H9 (cell line): ENCODE measurements at regions not wholly inside any gene's neighbourhood (a gene's known extent, or its start where the extent isn't known, plus 50 kb on each side); places are given as distances from the start of the nearest gene placed in this dataset.

ENCODE experiments used
- DNase-seq: peaks from one replicate; pipeline ENCODE4 v3.0.0-alpha.2; 2017
- H2AFZ ChIP-seq: one replicate; pipeline ENCODE4 v1.6.1; 2013; ENCODE audit warnings: mild to moderate bottlenecking, low read length, control low read depth, moderate library complexity
- H2AK5ac ChIP-seq: 2 replicates; pipeline ENCODE4 v1.6.1; 2013; ENCODE audit warnings: low read length, control low read depth, mixed read lengths; ENCODE audit not compliant: insufficient read length
- H2BK120ac ChIP-seq: one replicate; pipeline ENCODE4 v1.6.1; 2013; ENCODE audit warnings: low read depth, mild to moderate bottlenecking, low read length, control low read depth, inconsistent platforms; ENCODE audit not compliant: poor library complexity, severe bottlenecking
- H2BK12ac ChIP-seq: 2 replicates; pipeline ENCODE4 v1.6.1; 2013; ENCODE audit warnings: low read length, control low read depth, mixed read lengths, low read depth; ENCODE audit not compliant: insufficient read length
- H2BK15ac ChIP-seq: 2 replicates; pipeline ENCODE4 v1.6.1; 2013; ENCODE audit warnings: low read depth, low read length, control low read depth
- H2BK20ac ChIP-seq: one replicate; pipeline ENCODE4 v1.6.1; 2013; ENCODE audit warnings: low read depth, mild to moderate bottlenecking, low read length, control low read depth, inconsistent platforms; ENCODE audit not compliant: poor library complexity, severe bottlenecking
- H2BK5ac ChIP-seq: 2 replicates; pipeline ENCODE4 v1.6.1; 2013; ENCODE audit warnings: low read length, control low read depth, mixed read lengths; ENCODE audit not compliant: insufficient read length
- H3K14ac ChIP-seq: 2 replicates; pipeline ENCODE4 v1.6.1; 2013; ENCODE audit warnings: low read length, control low read depth; ENCODE audit not compliant: insufficient read depth
- H3K18ac ChIP-seq: 2 replicates; pipeline ENCODE4 v1.6.1; 2013; ENCODE audit warnings: low read depth, mild to moderate bottlenecking, mixed read lengths, low read length, control low read depth; ENCODE audit not compliant: insufficient read length
- H3K23ac ChIP-seq: 2 replicates; pipeline ENCODE4 v1.6.1; 2013; ENCODE audit warnings: low read length, control low read depth, mixed read lengths, low read depth; ENCODE audit not compliant: insufficient read length
- H3K23me2 ChIP-seq: 2 replicates; pipeline ENCODE4 v1.6.1; 2013; ENCODE audit warnings: low read depth, mild to moderate bottlenecking, mixed read lengths, low read length, control low read depth; ENCODE audit not compliant: insufficient read length, poor library complexity, severe bottlenecking
- H3K27ac ChIP-seq: 2 replicates; pipeline ENCODE4 v1.5.1; 2013; ENCODE audit warnings: low read length, control low read depth, mixed read lengths, low read depth; ENCODE audit not compliant: insufficient read length
- H3K27me3 ChIP-seq: 2 replicates; pipeline ENCODE4 v1.6.1; 2013; ENCODE audit warnings: low read length, control low read depth, inconsistent platforms; ENCODE audit not compliant: insufficient read depth
- H3K4ac ChIP-seq: 2 replicates; pipeline ENCODE4 v1.6.1; 2013; ENCODE audit warnings: low read depth, mild to moderate bottlenecking, control low read depth, inconsistent platforms, low read length, moderate library complexity
- H3K4me1 ChIP-seq: 2 replicates; pipeline ENCODE4 v1.6.1; 2013; ENCODE audit warnings: low read length, control low read depth, inconsistent platforms; ENCODE audit not compliant: insufficient read depth
- H3K4me2 ChIP-seq: 2 replicates; pipeline ENCODE4 v1.6.1; 2013; ENCODE audit warnings: low read length, control low read depth, mixed read lengths; ENCODE audit not compliant: insufficient read length, insufficient read depth
- H3K56ac ChIP-seq: 2 replicates; pipeline ENCODE4 v1.6.1; 2013; ENCODE audit warnings: low read depth, mild to moderate bottlenecking, mixed read lengths, low read length, control low read depth; ENCODE audit not compliant: insufficient read length
- H3K79me1 ChIP-seq: 2 replicates; pipeline ENCODE4 v1.6.1; 2013; ENCODE audit warnings: low read depth, mild to moderate bottlenecking, moderate library complexity, low read length, control low read depth, inconsistent platforms; ENCODE audit not compliant: insufficient read depth, poor library complexity, severe bottlenecking
- H3K79me2 ChIP-seq: 2 replicates; pipeline ENCODE4 v1.6.1; 2013; ENCODE audit warnings: low read length, control low read depth, inconsistent platforms; ENCODE audit not compliant: insufficient read depth
- H3K9ac ChIP-seq: 2 replicates; pipeline ENCODE4 v1.6.1; 2013; ENCODE audit warnings: low read length, control low read depth, mixed read lengths; ENCODE audit not compliant: insufficient read length; ENCODE audit errors: extremely low read depth
- H3K9me3 ChIP-seq: one replicate; pipeline ENCODE4 v1.6.1; 2013; ENCODE audit warnings: low read depth, low read length, inconsistent platforms; ENCODE audit not compliant: control insufficient read depth
- H3T11ph ChIP-seq: one replicate; pipeline ENCODE4 v1.6.1; 2013; ENCODE audit warnings: mild to moderate bottlenecking, low read length, control low read depth, inconsistent platforms
- H4K20me1 ChIP-seq: one replicate; pipeline ENCODE4 v1.6.1; 2013; ENCODE audit not compliant: control insufficient read depth, insufficient read length, insufficient read depth
- H4K5ac ChIP-seq: 2 replicates; pipeline ENCODE4 v1.6.1; 2013; ENCODE audit warnings: low read depth, mild to moderate bottlenecking, mixed read lengths, low read length, control low read depth; ENCODE audit not compliant: insufficient read length
- H4K8ac ChIP-seq: replicated peaks from 2 replicates; pipeline ENCODE4 v1.6.1; 2013; ENCODE audit warnings: low read length, control low read depth, mixed read lengths, low read depth; ENCODE audit not compliant: insufficient read length
- H4K91ac ChIP-seq: 2 replicates; pipeline ENCODE4 v1.6.1; 2013; ENCODE audit warnings: low read depth, mild to moderate bottlenecking, moderate library complexity, mixed read lengths, low read length, control low read depth; ENCODE audit not compliant: insufficient read length
- H3K27ac Mint-ChIP-seq, 3 experiments: 2 replicates in 2 of 3; 3 replicates in 1 of 3; pipeline ENCODE4 v1.8.0; 2020 to 2021; ENCODE audit warnings: mixed read lengths in 3 of 3, mild to moderate bottlenecking in 1 of 3, moderate library complexity in 1 of 3
- H3K27me3 Mint-ChIP-seq: 2 replicates; pipeline ENCODE4 v1.8.0; 2021; ENCODE audit warnings: low read depth, mild to moderate bottlenecking, moderate library complexity, mixed read lengths
- H3K36me3 Mint-ChIP-seq, 3 experiments: 2 replicates in 2 of 3; 3 replicates in 1 of 3; pipeline ENCODE4 v1.8.0; 2020 to 2021; ENCODE audit warnings: low read depth in 3 of 3, mixed read lengths in 3 of 3; ENCODE audit not compliant: insufficient read depth in 1 of 3
- H3K4me1 Mint-ChIP-seq, 2 experiments: 2 replicates each; pipeline ENCODE4 v1.8.0; 2020; ENCODE audit warnings: mixed read lengths in 2 of 2
- H3K4me3 Mint-ChIP-seq, 2 experiments: 2 replicates in 1 of 2; 3 replicates in 1 of 2; pipeline ENCODE4 v1.8.0; 2020 to 2021; ENCODE audit warnings: mild to moderate bottlenecking in 2 of 2, mixed read lengths in 2 of 2, moderate library complexity in 1 of 2
- H3K9me3 Mint-ChIP-seq, 2 experiments: 2 replicates in 1 of 2; 3 replicates in 1 of 2; pipeline ENCODE4 v1.8.0; 2020; ENCODE audit warnings: mild to moderate bottlenecking in 2 of 2, mixed read lengths in 2 of 2, moderate library complexity in 1 of 2
- WGBS: extraction: QIAGEN DNeasy Blood & Tissue Kit; methylation state at CpG from one replicate; pipeline ENCODE4 v1.1.7; 2013; ENCODE audit warnings: missing lambda C conversion rate, low lambda C conversion rate, mixed read lengths; ENCODE audit not compliant: insufficient read length; ENCODE audit errors: extremely low coverage; 5-methylcytosine and 5-hydroxymethylcytosine counted together
- TF ChIP-seq, protein P1 (sequence below): fragments of 200-600 bp; sonication (generic); conservative IDR thresholded peaks from 3 replicates; pipeline ENCODE4 v1.8.0; 2021; ENCODE audit warnings: antibody characterized with exemption, mild to moderate bottlenecking

DNA sequence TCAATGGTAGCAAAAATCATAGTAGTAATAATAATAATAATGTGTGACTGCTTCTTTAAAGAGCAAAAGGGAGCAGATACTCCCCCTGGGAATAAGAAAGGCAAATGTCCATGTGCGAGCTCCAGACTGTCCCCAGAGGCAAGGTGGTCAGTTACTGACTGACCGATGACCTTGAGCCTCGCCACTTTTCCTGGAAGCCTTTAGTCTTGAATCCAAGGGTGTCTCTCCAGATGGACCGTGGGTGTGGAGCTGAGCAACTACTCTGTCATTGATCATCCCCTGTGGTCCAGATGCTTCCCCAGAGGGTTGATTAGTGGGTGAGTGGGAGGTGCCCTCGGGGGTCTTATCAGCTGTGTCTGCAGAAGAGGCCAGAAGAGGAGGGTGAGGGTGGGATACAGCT, 418.5 kb upstream of the TBX3 start:
- no peak overlapping the region for H4K91ac ChIP-seq
- no peak overlapping the region for H3K14ac ChIP-seq
- H3K79me1 ChIP-seq: no peaks in the 10 kb centered on the region
- H3K79me2 ChIP-seq: no peaks in the 10 kb centered on the region
- H3K9me3 ChIP-seq: no peaks in the 10 kb centered on the region
- no peak overlapping the region for H2BK120ac ChIP-seq
- no peak overlapping the region for H2BK15ac ChIP-seq
- H4K20me1 ChIP-seq: no peaks in the 10 kb centered on the region
- Mint-ChIP-seq H3K4me1 (peaks cover 0 to 5% of the 10 kb centered on the region in 2 experiments; a peak in 1 of 4 replicates), H3K9me3 (peaks cover 0 to 3% of the 10 kb centered on the region in 2 experiments; a peak in 2 of 5 replicates), H3K4me3 (no peak overlapping the region), H3K27me3 (peaks cover 21% of the 10 kb centered on the region), H3K27ac (no peak overlapping the region), H3K36me3 (no peaks in the 10 kb centered on the region; a peak in 1 of 7 replicates)
- no peak overlapping the region for H3K4ac ChIP-seq
- no peaks in the 10 kb centered on the region for H3K23me2 ChIP-seq
- H3K18ac ChIP-seq: no peak overlapping the region
- no peak overlapping the region for H4K8ac ChIP-seq
- no peak overlapping the region for H2BK20ac ChIP-seq
- no peak overlapping the region for H4K5ac ChIP-seq
- H3K56ac ChIP-seq: no peak overlapping the region
- no peak for DNase-seq
- H2AFZ ChIP-seq: no peak overlapping the region
- H2AK5ac ChIP-seq: no peak overlapping the region
- no peaks in the 10 kb centered on the region for H3K27me3 ChIP-seq
- no peak overlapping the region for H2BK5ac ChIP-seq
- no peaks in the 10 kb centered on the region for H3K4me1 ChIP-seq
- H3K4me2 ChIP-seq: no peak overlapping the region
- H3K9ac ChIP-seq: no peak overlapping the region
- no peak overlapping the region for H3K23ac ChIP-seq
- H3K27ac ChIP-seq: no peak overlapping the region
- H3T11ph ChIP-seq: no peak overlapping the region
- TF ChIP-seq, protein P1, sequence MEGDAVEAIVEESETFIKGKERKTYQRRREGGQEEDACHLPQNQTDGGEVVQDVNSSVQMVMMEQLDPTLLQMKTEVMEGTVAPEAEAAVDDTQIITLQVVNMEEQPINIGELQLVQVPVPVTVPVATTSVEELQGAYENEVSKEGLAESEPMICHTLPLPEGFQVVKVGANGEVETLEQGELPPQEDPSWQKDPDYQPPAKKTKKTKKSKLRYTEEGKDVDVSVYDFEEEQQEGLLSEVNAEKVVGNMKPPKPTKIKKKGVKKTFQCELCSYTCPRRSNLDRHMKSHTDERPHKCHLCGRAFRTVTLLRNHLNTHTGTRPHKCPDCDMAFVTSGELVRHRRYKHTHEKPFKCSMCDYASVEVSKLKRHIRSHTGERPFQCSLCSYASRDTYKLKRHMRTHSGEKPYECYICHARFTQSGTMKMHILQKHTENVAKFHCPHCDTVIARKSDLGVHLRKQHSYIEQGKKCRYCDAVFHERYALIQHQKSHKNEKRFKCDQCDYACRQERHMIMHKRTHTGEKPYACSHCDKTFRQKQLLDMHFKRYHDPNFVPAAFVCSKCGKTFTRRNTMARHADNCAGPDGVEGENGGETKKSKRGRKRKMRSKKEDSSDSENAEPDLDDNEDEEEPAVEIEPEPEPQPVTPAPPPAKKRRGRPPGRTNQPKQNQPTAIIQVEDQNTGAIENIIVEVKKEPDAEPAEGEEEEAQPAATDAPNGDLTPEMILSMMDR: no peak
- no peak overlapping the region for H2BK12ac ChIP-seq
- WGBS: no CpG with 5 or more reads among the region's 5 CpGs
